Progenitor cell of endocrine pancreas (in vitro differentiated cells): ENCODE measurements at regions not wholly inside any gene's neighbourhood (a gene's known extent, or its start where the extent isn't known, plus 50 kb on each side); places are given as distances from the start of the nearest gene placed in this dataset.
A peak's percentile ranks its signal among the peaks of the same experiment; 100 is the strongest.

Source experiments
- DNase-seq: peaks from one replicate; pipeline ENCODE4 v3.0.0; 2021; ENCODE audit warnings: low spot score; ENCODE audit not compliant: unreplicated experiment
- H3K27ac Mint-ChIP-seq: 2 replicates; pipeline ENCODE4 v1.8.0; 2021; ENCODE audit warnings: mild to moderate bottlenecking, moderate library complexity, mixed read lengths
- H3K27me3 Mint-ChIP-seq: 2 replicates; pipeline ENCODE4 v1.8.0; 2021; ENCODE audit warnings: mixed read lengths
- H3K36me3 Mint-ChIP-seq: 2 replicates; pipeline ENCODE4 v1.8.0; 2022; ENCODE audit warnings: mixed read lengths; ENCODE audit not compliant: insufficient read depth
- H3K4me1 Mint-ChIP-seq: 2 replicates; pipeline ENCODE4 v1.8.0; 2021; ENCODE audit warnings: low read depth, mixed read lengths
- H3K4me3 Mint-ChIP-seq: 2 replicates; pipeline ENCODE4 v1.8.0; 2021; ENCODE audit warnings: low read depth, mild to moderate bottlenecking, moderate library complexity, mixed read lengths
- H3K9me3 Mint-ChIP-seq: 2 replicates; pipeline ENCODE4 v1.8.0; 2021; ENCODE audit warnings: low read depth, mixed read lengths
- TF ChIP-seq, protein P1 (sequence below): fragments of 200-600 bp; sonication (generic); IDR thresholded peaks from one replicate; pipeline ENCODE4 v1.5.0; 2021; ENCODE audit warnings: antibody characterized with exemption, mild to moderate bottlenecking; ENCODE audit not compliant: unreplicated experiment

GRCh38 chr4:123638834-123639233, 242.2 kb downstream of the SPRY1 start:
- H3K36me3 Mint-ChIP-seq: peaks cover 8% of the 10 kb centered on the region

GRCh38 chr4:123640271-123640670, 243.7 kb downstream of the SPRY1 start:
- no peak for DNase-seq
- Mint-ChIP-seq H3K9me3 (peaks cover 13% of the 10 kb centered on the region), H3K36me3 (peaks cover 4% of the 10 kb centered on the region), H3K4me3 (no peak overlapping the region), H3K27ac (no peak overlapping the region), H3K4me1 (peaks cover 3% of the 10 kb centered on the region), H3K27me3 (no peaks in the 10 kb centered on the region)
- TF ChIP-seq, protein P1, sequence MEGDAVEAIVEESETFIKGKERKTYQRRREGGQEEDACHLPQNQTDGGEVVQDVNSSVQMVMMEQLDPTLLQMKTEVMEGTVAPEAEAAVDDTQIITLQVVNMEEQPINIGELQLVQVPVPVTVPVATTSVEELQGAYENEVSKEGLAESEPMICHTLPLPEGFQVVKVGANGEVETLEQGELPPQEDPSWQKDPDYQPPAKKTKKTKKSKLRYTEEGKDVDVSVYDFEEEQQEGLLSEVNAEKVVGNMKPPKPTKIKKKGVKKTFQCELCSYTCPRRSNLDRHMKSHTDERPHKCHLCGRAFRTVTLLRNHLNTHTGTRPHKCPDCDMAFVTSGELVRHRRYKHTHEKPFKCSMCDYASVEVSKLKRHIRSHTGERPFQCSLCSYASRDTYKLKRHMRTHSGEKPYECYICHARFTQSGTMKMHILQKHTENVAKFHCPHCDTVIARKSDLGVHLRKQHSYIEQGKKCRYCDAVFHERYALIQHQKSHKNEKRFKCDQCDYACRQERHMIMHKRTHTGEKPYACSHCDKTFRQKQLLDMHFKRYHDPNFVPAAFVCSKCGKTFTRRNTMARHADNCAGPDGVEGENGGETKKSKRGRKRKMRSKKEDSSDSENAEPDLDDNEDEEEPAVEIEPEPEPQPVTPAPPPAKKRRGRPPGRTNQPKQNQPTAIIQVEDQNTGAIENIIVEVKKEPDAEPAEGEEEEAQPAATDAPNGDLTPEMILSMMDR: no peak

More at GRCh38 chr4:123638834-123639233, 242.2 kb downstream of the SPRY1 start:
- H3K4me3 Mint-ChIP-seq: no peak overlapping the region
- no peak for DNase-seq
- no peak overlapping the region for H3K27ac Mint-ChIP-seq
- TF ChIP-seq, protein P1: no peak
- peaks cover 3% of the 10 kb centered on the region for H3K4me1 Mint-ChIP-seq
- H3K27me3 Mint-ChIP-seq: no peaks in the 10 kb centered on the region
- peaks cover 25% of the 10 kb centered on the region for H3K9me3 Mint-ChIP-seq

GRCh38 chr4:123640824-123641223, 244.2 kb downstream of the SPRY1 start:
- H3K27me3 Mint-ChIP-seq: no peaks in the 10 kb centered on the region
- H3K4me3 Mint-ChIP-seq: no peak overlapping the region
- TF ChIP-seq, protein P1: no peak
- H3K27ac Mint-ChIP-seq: no peak overlapping the region
- H3K36me3 Mint-ChIP-seq: peaks cover 4% of the 10 kb centered on the region
- peaks cover 10% of the 10 kb centered on the region for H3K9me3 Mint-ChIP-seq
- peaks cover 3% of the 10 kb centered on the region for H3K4me1 Mint-ChIP-seq
- DNase-seq: no peak

- Mint-ChIP-seq H3K4me3 (no peak overlapping the region), H3K27me3 (no peaks in the 10 kb centered on the region), H3K36me3 (no peaks in the 10 kb centered on the region), H3K27ac (no peak overlapping the region), H3K9me3 (no peaks in the 10 kb centered on the region), H3K4me1 (peaks cover 12% of the 10 kb centered on the region)
- TF ChIP-seq, protein P1: no peak
- DNase-seq: no peak
These were observed 247.1 kb downstream of the SPRY1 start for GRCh38 chr4:123643691-123644090.

DNA sequence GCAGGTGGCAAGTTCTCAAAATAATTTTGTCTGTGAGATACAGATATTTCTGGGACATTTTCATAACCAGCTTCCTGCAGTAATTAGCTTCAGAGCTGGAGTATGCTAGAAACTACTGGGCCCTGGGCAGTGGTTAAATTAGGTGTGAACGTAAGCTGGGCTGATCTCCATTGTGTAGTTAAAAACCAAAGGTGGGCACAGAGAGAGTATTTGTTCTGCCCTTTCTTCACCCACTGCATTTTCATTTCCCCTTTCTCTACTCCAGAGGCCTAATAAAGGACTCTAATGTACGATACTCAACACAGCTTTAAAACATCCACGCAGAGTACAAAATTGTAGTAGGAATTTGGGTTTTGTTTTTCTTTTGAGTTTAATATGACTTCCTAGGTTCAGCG, 252.7 kb downstream of the SPRY1 start:
- Mint-ChIP-seq H3K27ac (peak overlapping the region; percentile 92), H3K36me3 (peaks cover 2% of the 10 kb centered on the region), H3K4me3 (peak overlapping the region; percentile 50), H3K27me3 (no peaks in the 10 kb centered on the region), H3K9me3 (no peaks in the 10 kb centered on the region), H3K4me1 (peaks cover 45% of the 10 kb centered on the region)
- no peak for DNase-seq
- TF ChIP-seq, protein P1: no peak
